ENCODE measurements at regions not wholly inside any gene's neighbourhood (a gene's known extent, or its start where the extent isn't known, plus 50 kb on each side); places are given as distances from the start of the nearest gene placed in this dataset.

- Histone ChIP-seq H4K20me1 (ENCODE audit: low read depth, low read length) (no peaks in the 10 kb centered on the region), H3F3A (ENCODE audit: insufficient read depth) (no peaks in the 10 kb centered on the region), H2AFZ (ENCODE audit: low read depth, low read length, severe bottlenecking) (no peak overlapping the region), H3K27ac (ENCODE audit: low read depth, low read length) (no peak overlapping the region), H3K36me3 (ENCODE audit: low read length) (no peaks in the 10 kb centered on the region), H3K9me2 (replicated peaks; ENCODE audit: insufficient read depth, low read length) (no peaks in the 10 kb centered on the region), H3K9me3 (ENCODE audit: insufficient read depth, low read length) (no peaks in the 10 kb centered on the region), H3K4me2 (ENCODE audit: low read depth, low read length, poor library complexity, severe bottlenecking) (no peak overlapping the region), H3K27me3 (ENCODE audit: low read length) (no peaks in the 10 kb centered on the region), H3K4me3 (ENCODE audit: insufficient read depth, low read length, poor library complexity, severe bottlenecking) (no peak overlapping the region), H3K9ac (ENCODE audit: low read length) (no peak overlapping the region), H3K79me2 (ENCODE audit: insufficient read depth, low read length) (no peaks in the 10 kb centered on the region)
- TF ChIP-seq, protein P1, sequence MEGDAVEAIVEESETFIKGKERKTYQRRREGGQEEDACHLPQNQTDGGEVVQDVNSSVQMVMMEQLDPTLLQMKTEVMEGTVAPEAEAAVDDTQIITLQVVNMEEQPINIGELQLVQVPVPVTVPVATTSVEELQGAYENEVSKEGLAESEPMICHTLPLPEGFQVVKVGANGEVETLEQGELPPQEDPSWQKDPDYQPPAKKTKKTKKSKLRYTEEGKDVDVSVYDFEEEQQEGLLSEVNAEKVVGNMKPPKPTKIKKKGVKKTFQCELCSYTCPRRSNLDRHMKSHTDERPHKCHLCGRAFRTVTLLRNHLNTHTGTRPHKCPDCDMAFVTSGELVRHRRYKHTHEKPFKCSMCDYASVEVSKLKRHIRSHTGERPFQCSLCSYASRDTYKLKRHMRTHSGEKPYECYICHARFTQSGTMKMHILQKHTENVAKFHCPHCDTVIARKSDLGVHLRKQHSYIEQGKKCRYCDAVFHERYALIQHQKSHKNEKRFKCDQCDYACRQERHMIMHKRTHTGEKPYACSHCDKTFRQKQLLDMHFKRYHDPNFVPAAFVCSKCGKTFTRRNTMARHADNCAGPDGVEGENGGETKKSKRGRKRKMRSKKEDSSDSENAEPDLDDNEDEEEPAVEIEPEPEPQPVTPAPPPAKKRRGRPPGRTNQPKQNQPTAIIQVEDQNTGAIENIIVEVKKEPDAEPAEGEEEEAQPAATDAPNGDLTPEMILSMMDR (IDR thresholded peaks at IDR 0.05; ENCODE audit: insufficient read depth, low read length, poor library complexity, severe bottlenecking): no peak
- no peak for TF ChIP-seq EZH2phosphoT487 (conservative IDR thresholded peaks at IDR 0.05; ENCODE audit: low read length)
Observed at GRCh38 chr7:85972504-85973141, 671.1 kb upstream of the GRM3 start.

GRCh38 chr7:85954961-85955360 lies 688.7 kb upstream of the GRM3 start:
- Histone ChIP-seq H3K79me2 (ENCODE audit: insufficient read depth, low read length) (no peaks in the 10 kb centered on the region), H3K4me2 (ENCODE audit: low read depth, low read length, poor library complexity, severe bottlenecking) (no peak overlapping the region), H3K27me3 (ENCODE audit: low read length) (no peaks in the 10 kb centered on the region), H3F3A (ENCODE audit: insufficient read depth) (no peaks in the 10 kb centered on the region), H2AFZ (ENCODE audit: low read depth, low read length, severe bottlenecking) (no peak overlapping the region), H3K9ac (ENCODE audit: low read length) (no peak overlapping the region), H3K9me3 (ENCODE audit: insufficient read depth, low read length) (no peaks in the 10 kb centered on the region), H3K4me3 (ENCODE audit: insufficient read depth, low read length, poor library complexity, severe bottlenecking) (no peak overlapping the region), H4K20me1 (ENCODE audit: low read depth, low read length) (no peaks in the 10 kb centered on the region), H3K36me3 (ENCODE audit: low read length) (no peaks in the 10 kb centered on the region), H3K27ac (ENCODE audit: low read depth, low read length) (no peak overlapping the region), H3K9me2 (replicated peaks; ENCODE audit: insufficient read depth, low read length) (no peaks in the 10 kb centered on the region)
- TF ChIP-seq EZH2phosphoT487 (conservative IDR thresholded peaks at IDR 0.05; ENCODE audit: low read length): no peak
- TF ChIP-seq, protein P1 (IDR thresholded peaks at IDR 0.05; ENCODE audit: insufficient read depth, low read length, poor library complexity, severe bottlenecking): no peak

- no peaks in the 10 kb centered on the region for H4K20me1 ChIP-seq (ENCODE audit: low read depth, low read length)
- no peaks in the 10 kb centered on the region for H3K36me3 ChIP-seq (ENCODE audit: low read length)
- no peak overlapping the region for H3K4me3 ChIP-seq (ENCODE audit: insufficient read depth, low read length, poor library complexity, severe bottlenecking)
- H3K4me2 ChIP-seq (ENCODE audit: low read depth, low read length, poor library complexity, severe bottlenecking): no peak overlapping the region
- H3K9me2 ChIP-seq (replicated peaks; ENCODE audit: insufficient read depth, low read length): no peaks in the 10 kb centered on the region
- H3K9ac ChIP-seq (ENCODE audit: low read length): no peak overlapping the region
- H3K27me3 ChIP-seq (ENCODE audit: low read length): no peaks in the 10 kb centered on the region
- no peak for TF ChIP-seq EZH2phosphoT487 (conservative IDR thresholded peaks at IDR 0.05; ENCODE audit: low read length)
- TF ChIP-seq, protein P1 (IDR thresholded peaks at IDR 0.05; ENCODE audit: insufficient read depth, low read length, poor library complexity, severe bottlenecking): no peak
- H3K9me3 ChIP-seq (ENCODE audit: insufficient read depth, low read length): no peaks in the 10 kb centered on the region
- H2AFZ ChIP-seq (ENCODE audit: low read depth, low read length, severe bottlenecking): no peak overlapping the region
- no peaks in the 10 kb centered on the region for H3F3A ChIP-seq (ENCODE audit: insufficient read depth)
- H3K27ac ChIP-seq (ENCODE audit: low read depth, low read length): no peak overlapping the region
- no peaks in the 10 kb centered on the region for H3K79me2 ChIP-seq (ENCODE audit: insufficient read depth, low read length)
Observed at GRCh38 chr7:85950871-85951270, 692.8 kb upstream of the GRM3 start.

Measured in SU-DHL-6 (cell line).